HG02970 (cell line): ENCODE measurements at regions not wholly inside any gene's neighbourhood (a gene's known extent, or its start where the extent isn't known, plus 50 kb on each side); places are given as distances from the start of the nearest gene placed in this dataset.

Experiments used
- ATAC-seq: cut with Tn5 transposase; IDR thresholded peaks from one replicate; pipeline ENCODE4 v1.9.1; 2021; ENCODE audit warnings: mild to moderate bottlenecking, moderate library complexity, moderate number of reproducible peaks; ENCODE audit not compliant: unreplicated experiment, low FRiP score

- ATAC-seq = no peak
These were observed 707.2 kb upstream of the ADAMTS5 start for GRCh38 chr21:27674041-27674615.

- ATAC-seq = no peak
These were observed 706.7 kb upstream of the ADAMTS5 start for GRCh38 chr21:27673581-27673980.

GRCh38 chr21:27671207-27671606, 704.3 kb upstream of the ADAMTS5 start:
- ATAC-seq = no peak

GRCh38 chr21:27653481-27653880, 686.6 kb upstream of the ADAMTS5 start:
- ATAC-seq = no peak

GRCh38 chr21:27649762-27650161, 682.9 kb upstream of the ADAMTS5 start:
- no peak for ATAC-seq

- no peak for ATAC-seq
These were observed 682.4 kb upstream of the ADAMTS5 start for GRCh38 chr21:27649323-27649722.

- no peak for ATAC-seq
These were observed 681.7 kb upstream of the ADAMTS5 start for GRCh38 chr21:27648560-27648959.

GRCh38 chr21:27647921-27648320, 681.0 kb upstream of the ADAMTS5 start:
- ATAC-seq = no peak

GRCh38 chr21:27647401-27647800, 680.5 kb upstream of the ADAMTS5 start:
- no peak for ATAC-seq

GRCh38 chr21:27646691-27647090, 679.8 kb upstream of the ADAMTS5 start:
- no peak for ATAC-seq

GRCh38 chr21:27646056-27646455, 679.2 kb upstream of the ADAMTS5 start:
- no peak for ATAC-seq

GRCh38 chr21:27645285-27645684, 678.4 kb upstream of the ADAMTS5 start:
- no peak for ATAC-seq

- no peak for ATAC-seq
These were observed 676.4 kb upstream of the ADAMTS5 start for GRCh38 chr21:27643326-27643725.

- no peak for ATAC-seq
These were observed 672.4 kb upstream of the ADAMTS5 start for GRCh38 chr21:27639286-27639685.

- ATAC-seq = no peak
These were observed 669.8 kb upstream of the ADAMTS5 start for GRCh38 chr21:27636656-27637055.

GRCh38 chr21:27633631-27634030, 666.7 kb upstream of the ADAMTS5 start:
- ATAC-seq = no peak

GRCh38 chr21:27631471-27631870, 664.6 kb upstream of the ADAMTS5 start:
- ATAC-seq = no peak

GRCh38 chr21:27622631-27623030, 655.7 kb upstream of the ADAMTS5 start:
- ATAC-seq = no peak

- no peak for ATAC-seq
These were observed 647.3 kb upstream of the ADAMTS5 start for GRCh38 chr21:27614231-27614630.

- no peak for ATAC-seq
These were observed 639.5 kb upstream of the ADAMTS5 start for GRCh38 chr21:27606422-27606821.

- no peak for ATAC-seq
These were observed 629.3 kb upstream of the ADAMTS5 start for GRCh38 chr21:27596196-27596595.

GRCh38 chr21:27595716-27596115, 628.8 kb upstream of the ADAMTS5 start:
- no peak for ATAC-seq

- no peak for ATAC-seq
These were observed 623.4 kb upstream of the ADAMTS5 start for GRCh38 chr21:27590271-27590670.
